Stomach (tissue), 8 donors: ENCODE measurements at regions not wholly inside any gene's neighbourhood (a gene's known extent, or its start where the extent isn't known, plus 50 kb on each side); places are given as distances from the start of the nearest gene placed in this dataset.

ENCODE experiments used
- DNase-seq, 2 donors: peaks; one replicate each; pipeline versions ENCODE4 v3.0.0 to v3.0.0-alpha.2; 2013 to 2019
- H3K27ac ChIP-seq, 5 donors: fragments of 200-600 bp in 4 of 5; sonication (generic) in 4 of 5; one replicate each; pipeline ENCODE4 v1.5.1; 2013 to 2019; ENCODE audit warnings: mild to moderate bottlenecking in 1 of 5, moderate library complexity in 1 of 5
- H3K27me3 ChIP-seq, 3 donors: fragments of 200-600 bp; sonication (generic); one replicate each; pipeline ENCODE4 v1.5.1; 2017 to 2019; ENCODE audit warnings: mixed run types in 1 of 3
- H3K36me3 ChIP-seq, 4 donors: fragments of 200-600 bp; sonication (generic); 1 replicate in 3 of 4; 2 replicates in 1 of 4; pipeline ENCODE4 v1.5.1; 2016 to 2019
- H3K4me1 ChIP-seq, 4 donors: fragments of 200-600 bp; sonication (generic); one replicate each; pipeline ENCODE4 v1.5.1; 2016 to 2019
- H3K4me3 ChIP-seq, 4 donors: fragments of 200-600 bp; sonication (generic) in 3 of 4; one replicate each; pipeline ENCODE4 v1.5.1; 2016 to 2019; ENCODE audit warnings: mild to moderate bottlenecking in 1 of 4
- H3K9me3 ChIP-seq, 4 donors: fragments of 200-600 bp; sonication (generic); one replicate each; pipeline ENCODE4 v1.5.1; 2016 to 2019
- EP300 ChIP-seq: sonication (generic); formaldehyde crosslinking; IDR thresholded peaks from one replicate; pipeline ENCODE4 v1.6.1; 2017; ENCODE audit warnings: antibody characterized with exemption
- POLR2A ChIP-seq, 4 donors: fragments of 450-650 bp; IDR thresholded peaks; one replicate each; pipeline ENCODE4 v1.6.1; 2016; ENCODE audit warnings: antibody characterized with exemption in 4 of 4, control low read depth in 2 of 4, mild to moderate bottlenecking in 1 of 4, moderate library complexity in 1 of 4
- POLR2AphosphoS5 ChIP-seq, 3 donors: sonication (generic); formaldehyde crosslinking; IDR thresholded peaks; one replicate each; pipeline ENCODE4 v1.6.1; 2016; ENCODE audit warnings: antibody characterized with exemption in 3 of 3
- WGBS, 5 donors: extraction: QIAGEN DNeasy Blood & Tissue Kit in 3 of 5; methylation state at CpG; one replicate each; pipeline versions ENCODE4 v1.1.5 to v1.1.7; 2013 to 2018; 5-methylcytosine and 5-hydroxymethylcytosine counted together
- intact Hi-C: fragments of 100-400 bp; cut with DNase I; formaldehyde crosslinking; loops from one replicate; pipeline ENCODE4 v1.15.1; 2023; ENCODE audit warnings: low total_unique reads
- TF ChIP-seq, protein P1 (sequence below), 7 experiments: fragments of 450-650 bp in 4 of 7; fragments of 200-600 bp in 3 of 7; sonication (generic) in 3 of 7; IDR thresholded peaks; one replicate each; pipeline ENCODE4 v1.5.1; 2016 to 2019; ENCODE audit warnings: antibody characterized with exemption in 7 of 7, control low read depth in 2 of 7, mild to moderate bottlenecking in 1 of 7
- donor health status: healthy with polysubstance abuse.
- donor health status: Bipolar disorder and iron deficiency.
- donor health status: healthy.

DNA sequence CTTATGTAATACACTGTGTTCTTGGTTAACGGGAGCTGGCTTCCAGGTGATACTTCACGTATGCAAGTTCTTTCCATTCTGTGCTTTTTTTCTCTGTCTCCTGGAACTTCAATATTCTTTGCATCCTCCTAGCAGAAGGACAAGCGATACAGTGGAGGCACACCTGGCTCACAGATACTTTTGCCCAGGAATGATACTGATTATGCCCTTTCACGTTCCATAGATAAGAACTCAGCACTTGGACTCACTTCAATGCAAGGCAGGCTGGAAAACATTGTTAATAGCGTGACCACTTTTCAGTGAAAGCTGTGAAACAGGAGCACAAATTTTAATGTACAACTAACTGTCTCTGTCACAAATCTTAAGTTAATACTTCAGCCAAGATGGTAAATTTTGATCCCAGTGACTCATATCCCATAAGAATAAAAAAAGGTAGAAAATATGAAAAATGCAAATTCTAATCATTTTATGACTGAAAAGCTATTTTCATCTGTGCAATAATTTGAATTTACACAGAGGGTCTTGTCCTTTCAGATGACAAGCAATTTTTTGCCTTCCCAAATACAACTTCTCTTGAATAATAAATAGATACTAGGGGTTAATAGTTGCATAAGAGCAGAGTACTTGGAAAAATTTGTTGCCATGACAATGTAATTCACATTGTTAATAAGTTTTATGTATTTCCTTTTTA lies 919.0 kb downstream of the GALC start:
- Histone ChIP-seq H3K4me1 (no peaks in the 10 kb centered on the region), H3K27ac (no peak overlapping the region), H3K27me3 (no peaks in the 10 kb centered on the region), H3K9me3 (no peaks in the 10 kb centered on the region), H3K4me3 (no peak overlapping the region), H3K36me3 (no peaks in the 10 kb centered on the region)
- DNase-seq, result no peak
- intact Hi-C loops, result no loop called here
- 67 to 78% (median 69%) methylated on average over 5 of the region's 5 CpGs for WGBS, 5 donors
- TF ChIP-seq, protein P1, sequence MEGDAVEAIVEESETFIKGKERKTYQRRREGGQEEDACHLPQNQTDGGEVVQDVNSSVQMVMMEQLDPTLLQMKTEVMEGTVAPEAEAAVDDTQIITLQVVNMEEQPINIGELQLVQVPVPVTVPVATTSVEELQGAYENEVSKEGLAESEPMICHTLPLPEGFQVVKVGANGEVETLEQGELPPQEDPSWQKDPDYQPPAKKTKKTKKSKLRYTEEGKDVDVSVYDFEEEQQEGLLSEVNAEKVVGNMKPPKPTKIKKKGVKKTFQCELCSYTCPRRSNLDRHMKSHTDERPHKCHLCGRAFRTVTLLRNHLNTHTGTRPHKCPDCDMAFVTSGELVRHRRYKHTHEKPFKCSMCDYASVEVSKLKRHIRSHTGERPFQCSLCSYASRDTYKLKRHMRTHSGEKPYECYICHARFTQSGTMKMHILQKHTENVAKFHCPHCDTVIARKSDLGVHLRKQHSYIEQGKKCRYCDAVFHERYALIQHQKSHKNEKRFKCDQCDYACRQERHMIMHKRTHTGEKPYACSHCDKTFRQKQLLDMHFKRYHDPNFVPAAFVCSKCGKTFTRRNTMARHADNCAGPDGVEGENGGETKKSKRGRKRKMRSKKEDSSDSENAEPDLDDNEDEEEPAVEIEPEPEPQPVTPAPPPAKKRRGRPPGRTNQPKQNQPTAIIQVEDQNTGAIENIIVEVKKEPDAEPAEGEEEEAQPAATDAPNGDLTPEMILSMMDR (IDR thresholded peaks at IDR 0.05), result no peak
- TF ChIP-seq POLR2A (IDR thresholded peaks at IDR 0.05) (no peak), POLR2AphosphoS5 (IDR thresholded peaks at IDR 0.05) (no peak), EP300 (no peak)

DNA sequence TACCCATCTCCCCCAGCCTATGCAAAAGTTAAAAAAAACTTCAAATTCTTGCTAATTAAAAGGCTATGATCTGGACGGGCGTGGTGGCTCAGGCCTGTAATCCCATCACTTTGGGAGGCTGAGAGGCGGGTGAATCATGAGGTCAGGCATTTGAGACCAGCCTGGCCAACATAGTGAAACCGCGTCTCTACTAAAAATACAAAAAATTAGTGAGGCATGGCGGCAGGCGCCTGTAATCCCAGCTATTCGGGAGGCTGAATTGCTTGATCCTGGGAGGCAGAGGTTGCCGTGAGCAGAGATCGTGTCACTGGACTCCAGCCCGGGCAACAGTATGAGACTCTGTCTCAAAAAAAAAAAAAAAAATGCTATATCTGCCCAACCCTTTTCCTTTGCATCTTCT lies 925.4 kb downstream of the GALC start:
- intact Hi-C loops, result no loop called here
- 88 to 96% (median 93%) methylated on average over 11 of the region's 11 CpGs for WGBS, 5 donors
- DNase-seq, result no peak

DNA sequence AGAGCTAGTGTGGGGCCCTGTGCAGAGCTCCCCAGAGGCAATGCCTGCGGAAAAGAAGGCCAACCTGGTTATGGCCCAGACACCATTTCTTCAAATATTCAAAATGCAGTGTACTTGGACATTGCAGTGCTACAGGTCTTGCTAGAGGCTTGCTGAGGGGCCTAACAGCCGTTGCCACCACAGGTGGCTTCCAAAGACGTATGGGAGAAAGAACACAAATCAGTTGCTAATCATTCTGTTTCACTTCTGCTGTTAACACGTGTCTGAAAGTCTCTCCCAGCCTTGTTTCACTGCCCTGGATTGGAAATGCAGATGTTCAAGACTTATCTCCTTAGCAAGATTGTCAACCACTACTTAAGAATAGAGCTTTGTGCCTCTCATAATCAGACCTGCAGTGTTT lies 925.9 kb downstream of the GALC start:
- 66 to 76% (median 70%) methylated on average over 4 of the region's 4 CpGs for WGBS, 5 donors
- no peak overlapping the region for H3K27ac ChIP-seq
- DNase-seq, result no peak
- H3K9me3 ChIP-seq, result no peaks in the 10 kb centered on the region
- no peak overlapping the region for H3K4me3 ChIP-seq
- H3K4me1 ChIP-seq, result no peaks in the 10 kb centered on the region
- H3K27me3 ChIP-seq, result no peaks in the 10 kb centered on the region
- no peaks in the 10 kb centered on the region for H3K36me3 ChIP-seq
- intact Hi-C loops, result no loop called here
- TF ChIP-seq POLR2A (IDR thresholded peaks at IDR 0.05), result no peak
- TF ChIP-seq POLR2AphosphoS5 (IDR thresholded peaks at IDR 0.05), result no peak
- TF ChIP-seq EP300, result no peak
- TF ChIP-seq, protein P1 (IDR thresholded peaks at IDR 0.05), result no peak

More for the DNA sequence above, 925.4 kb downstream of the GALC start:
- Histone ChIP-seq H3K36me3 (no peaks in the 10 kb centered on the region), H3K9me3 (no peaks in the 10 kb centered on the region), H3K27me3 (no peaks in the 10 kb centered on the region), H3K27ac (no peak overlapping the region), H3K4me3 (no peak overlapping the region), H3K4me1 (no peaks in the 10 kb centered on the region)
- TF ChIP-seq POLR2A (IDR thresholded peaks at IDR 0.05) (no peak), EP300 (no peak), POLR2AphosphoS5 (IDR thresholded peaks at IDR 0.05) (no peak)
- TF ChIP-seq, protein P1 (IDR thresholded peaks at IDR 0.05), result no peak

DNA sequence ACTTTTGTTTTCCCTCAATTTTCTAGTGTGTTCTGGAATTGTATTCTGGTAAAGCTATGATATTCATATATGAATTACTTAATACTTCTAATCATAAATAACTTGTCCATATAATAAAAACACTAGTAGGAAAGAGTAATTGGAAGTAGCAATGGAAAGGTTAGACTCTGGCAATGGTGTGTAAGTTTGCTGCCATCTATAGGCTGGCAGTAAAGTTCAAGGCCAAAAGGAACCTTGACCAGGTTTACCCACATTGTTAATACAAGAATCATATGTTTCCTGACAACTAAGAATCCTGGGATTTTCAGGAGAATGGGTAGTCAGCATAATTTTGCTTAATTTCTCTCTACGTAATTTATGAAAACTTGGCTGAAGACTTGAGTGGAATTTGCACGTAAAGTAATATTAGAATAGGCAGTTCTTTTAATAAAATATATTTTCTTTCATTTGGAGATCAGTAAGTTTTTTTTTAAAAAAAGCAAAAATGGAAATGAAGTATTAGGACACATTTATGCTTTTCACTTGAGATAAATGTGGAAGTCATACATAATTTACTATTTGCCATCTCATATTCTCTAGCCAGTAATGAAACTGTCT lies 926.7 kb downstream of the GALC start:
- no peak overlapping the region for H3K27ac ChIP-seq

More for the DNA sequence above, 926.7 kb downstream of the GALC start:
- Histone ChIP-seq H3K4me3 (no peak overlapping the region), H3K27me3 (no peaks in the 10 kb centered on the region), H3K9me3 (no peaks in the 10 kb centered on the region), H3K36me3 (no peaks in the 10 kb centered on the region), H3K4me1 (no peaks in the 10 kb centered on the region)
- DNase-seq, result no peak
- WGBS, 5 donors, result 91 to 98% (median 95%) methylated on average over 2 of the region's 2 CpGs
- intact Hi-C loops, result no loop called here
- no peak for TF ChIP-seq POLR2AphosphoS5 (IDR thresholded peaks at IDR 0.05)
- TF ChIP-seq, protein P1 (IDR thresholded peaks at IDR 0.05), result no peak
- no peak for TF ChIP-seq EP300
- TF ChIP-seq POLR2A (IDR thresholded peaks at IDR 0.05), result no peak
